ENCODE measurements at regions not wholly inside any gene's neighbourhood (a gene's known extent, or its start where the extent isn't known, plus 50 kb on each side); places are given as distances from the start of the nearest gene placed in this dataset.

- TF ChIP-seq CHD4 (IDR thresholded peaks at IDR 0.05; ENCODE audit: borderline replicate concordance): no peak
- no peak for TF ChIP-seq ZNF302 (CRISPR knock-in tag; IDR thresholded peaks at IDR 0.05)
- TF ChIP-seq HDAC2 (IDR thresholded peaks at IDR 0.05): no peak
- TF ChIP-seq HOXA7 (CRISPR knock-in tag; IDR thresholded peaks at IDR 0.05): no peak
- TF ChIP-seq POLR2A (IDR thresholded peaks at IDR 0.05; ENCODE audit: low read length): no peak
- no peak for TF ChIP-seq CTCF (IDR thresholded peaks at IDR 0.05)
- TF ChIP-seq USF2 (IDR thresholded peaks at IDR 0.05): no peak
- no peak for TF ChIP-seq MAFK (IDR thresholded peaks at IDR 0.05; ENCODE audit: partially characterized antibody)
- TF ChIP-seq EP300 (IDR thresholded peaks at IDR 0.05): no peak
- TF ChIP-seq CEBPB (IDR thresholded peaks at IDR 0.05): no peak
- no peak for TF ChIP-seq E2F6 (IDR thresholded peaks at IDR 0.05; ENCODE audit: borderline replicate concordance, low read depth)
- TF ChIP-seq CBX8 (IDR thresholded peaks at IDR 0.05): no peak
- TF ChIP-seq PHF8 (IDR thresholded peaks at IDR 0.05; ENCODE audit: borderline replicate concordance, low read depth): no peak
Observed at GRCh38 chr4:80133240-80133783, 60.3 kb upstream of the ANTXR2 start.

Data from A549 (cell line).